ENCODE measurements at regions not wholly inside any gene's neighbourhood (a gene's known extent, or its start where the extent isn't known, plus 50 kb on each side); places are given as distances from the start of the nearest gene placed in this dataset.
"Not testable (repeated sequence)": the region's sequence is repeated elsewhere in the genome, so short reads cannot be mapped to it uniquely, and the experiment has no call there.

DNA sequence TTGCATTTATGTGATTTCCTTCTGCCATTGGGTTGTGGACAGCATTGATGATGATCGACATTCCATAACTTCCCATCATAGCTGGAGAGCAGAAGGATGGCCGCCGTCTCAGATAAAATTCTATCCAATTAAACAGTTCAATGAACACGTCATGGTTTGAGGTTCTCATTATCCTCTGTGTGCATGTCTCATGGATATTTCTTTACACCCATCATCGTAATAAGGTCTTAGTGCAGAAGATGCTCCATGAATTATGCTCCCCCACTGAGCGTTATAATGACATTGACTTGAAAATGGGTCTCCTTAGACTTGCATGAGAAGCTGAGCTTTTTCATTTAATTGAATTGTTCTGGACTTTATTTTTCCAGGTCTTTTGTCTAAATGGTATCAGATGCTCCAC, 92.1 kb downstream of the TRIM42 start:
- TF ChIP-seq, protein P1, sequence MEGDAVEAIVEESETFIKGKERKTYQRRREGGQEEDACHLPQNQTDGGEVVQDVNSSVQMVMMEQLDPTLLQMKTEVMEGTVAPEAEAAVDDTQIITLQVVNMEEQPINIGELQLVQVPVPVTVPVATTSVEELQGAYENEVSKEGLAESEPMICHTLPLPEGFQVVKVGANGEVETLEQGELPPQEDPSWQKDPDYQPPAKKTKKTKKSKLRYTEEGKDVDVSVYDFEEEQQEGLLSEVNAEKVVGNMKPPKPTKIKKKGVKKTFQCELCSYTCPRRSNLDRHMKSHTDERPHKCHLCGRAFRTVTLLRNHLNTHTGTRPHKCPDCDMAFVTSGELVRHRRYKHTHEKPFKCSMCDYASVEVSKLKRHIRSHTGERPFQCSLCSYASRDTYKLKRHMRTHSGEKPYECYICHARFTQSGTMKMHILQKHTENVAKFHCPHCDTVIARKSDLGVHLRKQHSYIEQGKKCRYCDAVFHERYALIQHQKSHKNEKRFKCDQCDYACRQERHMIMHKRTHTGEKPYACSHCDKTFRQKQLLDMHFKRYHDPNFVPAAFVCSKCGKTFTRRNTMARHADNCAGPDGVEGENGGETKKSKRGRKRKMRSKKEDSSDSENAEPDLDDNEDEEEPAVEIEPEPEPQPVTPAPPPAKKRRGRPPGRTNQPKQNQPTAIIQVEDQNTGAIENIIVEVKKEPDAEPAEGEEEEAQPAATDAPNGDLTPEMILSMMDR (IDR thresholded peaks at IDR 0.05; ENCODE audit: insufficient read depth, low read depth, low read length, missing control alignments) = no peak
- H3K4me3 ChIP-seq (ENCODE audit: low read length) = no peak overlapping the region
- no peak for DNase-seq (ENCODE audit: low read depth)

DNA sequence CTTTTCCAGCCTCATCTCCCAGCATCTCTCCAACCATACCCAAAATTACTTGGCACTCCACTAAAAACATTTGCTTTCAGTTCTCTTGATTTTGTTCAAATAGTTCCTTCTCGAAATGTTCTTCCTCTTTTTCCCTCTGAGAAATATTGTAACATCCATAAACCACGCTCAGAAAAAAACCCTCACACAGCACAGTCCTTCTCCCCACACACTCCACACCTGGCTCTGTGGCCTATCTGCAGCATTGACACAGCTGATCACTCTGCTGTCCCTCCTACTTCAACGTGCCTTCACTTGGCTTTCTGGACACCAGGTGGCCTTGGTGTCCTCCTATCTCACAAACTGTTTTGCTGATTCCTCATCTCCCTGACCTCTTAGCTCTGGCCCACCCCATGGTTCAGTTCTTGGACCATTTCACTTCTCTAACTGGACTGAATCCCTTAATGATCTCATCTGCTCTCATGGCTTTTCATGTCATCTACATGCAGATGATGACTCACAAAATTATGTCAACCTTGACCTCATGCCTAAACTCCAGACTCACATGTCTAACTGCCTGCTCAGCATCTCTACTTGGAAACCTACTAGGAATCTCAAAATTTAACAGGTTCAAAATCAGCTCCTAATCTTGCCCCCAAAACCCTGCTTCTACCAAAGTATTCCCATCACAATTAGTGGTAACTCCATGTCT, 93.3 kb downstream of the TRIM42 start:
- TF ChIP-seq, protein P1 (IDR thresholded peaks at IDR 0.05; ENCODE audit: insufficient read depth, low read depth, low read length, missing control alignments) = no peak
- DNase-seq (ENCODE audit: low read depth) = peak; percentile 13

DNA sequence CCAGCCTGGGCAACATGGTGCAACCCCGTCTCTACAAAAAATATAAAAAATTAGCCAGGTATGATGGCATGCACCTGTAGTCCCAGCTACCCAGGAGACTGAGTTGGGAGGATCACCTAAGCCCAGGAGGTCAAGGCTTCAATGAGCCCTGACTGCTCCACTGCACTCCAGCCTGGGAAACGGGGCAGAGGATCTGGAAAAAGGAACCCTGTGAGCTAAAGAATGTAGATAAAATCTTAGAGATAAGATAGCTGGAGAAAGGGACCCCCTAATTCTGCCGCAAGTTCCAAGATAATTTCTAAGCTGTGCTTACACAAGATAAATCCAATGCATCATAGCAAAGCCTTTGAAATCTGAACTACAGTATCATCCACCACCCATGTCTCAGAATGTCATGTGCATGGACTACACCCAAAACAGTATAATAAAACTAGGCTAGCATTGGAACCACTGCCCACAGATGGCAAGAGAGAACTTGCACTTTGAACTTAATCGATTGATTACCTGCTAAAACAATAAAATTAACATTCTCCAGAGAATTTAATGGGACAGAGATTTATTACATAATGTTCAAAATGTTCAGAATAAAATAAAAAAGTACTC, 99.9 kb downstream of the TRIM42 start:
- TF ChIP-seq, protein P1 (IDR thresholded peaks at IDR 0.05; ENCODE audit: insufficient read depth, low read depth, low read length, missing control alignments) = no peak
- no peak for DNase-seq (ENCODE audit: low read depth)
- no peak overlapping the region for H3K4me3 ChIP-seq (ENCODE audit: low read length)

More for the DNA sequence above, 93.3 kb downstream of the TRIM42 start:
- H3K4me3 ChIP-seq (ENCODE audit: low read length) = no peak overlapping the region

DNA sequence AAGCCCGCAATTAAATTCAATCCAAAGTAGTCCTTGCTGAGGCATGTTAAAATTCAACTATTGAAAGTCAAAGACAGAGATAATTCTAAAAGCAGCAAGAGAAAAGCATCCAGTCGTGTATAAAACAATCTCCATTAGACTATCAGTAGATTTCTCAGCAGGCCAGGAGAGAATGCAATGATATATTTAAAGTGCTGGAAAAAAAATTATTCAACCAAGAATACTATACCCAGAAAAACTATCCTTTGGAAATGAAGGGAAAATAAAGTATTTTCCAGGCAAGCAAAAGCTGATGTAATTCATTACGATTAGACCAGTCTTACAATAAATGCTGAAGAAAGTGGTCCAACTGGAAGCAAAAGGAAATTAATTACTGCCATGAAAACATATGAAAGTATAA, 113.5 kb downstream of the TRIM42 start:
- no peak for DNase-seq (ENCODE audit: low read depth)
- no peak overlapping the region for H3K4me3 ChIP-seq (ENCODE audit: low read length)
- TF ChIP-seq, protein P1 (IDR thresholded peaks at IDR 0.05; ENCODE audit: insufficient read depth, low read depth, low read length, missing control alignments) = no peak

DNA sequence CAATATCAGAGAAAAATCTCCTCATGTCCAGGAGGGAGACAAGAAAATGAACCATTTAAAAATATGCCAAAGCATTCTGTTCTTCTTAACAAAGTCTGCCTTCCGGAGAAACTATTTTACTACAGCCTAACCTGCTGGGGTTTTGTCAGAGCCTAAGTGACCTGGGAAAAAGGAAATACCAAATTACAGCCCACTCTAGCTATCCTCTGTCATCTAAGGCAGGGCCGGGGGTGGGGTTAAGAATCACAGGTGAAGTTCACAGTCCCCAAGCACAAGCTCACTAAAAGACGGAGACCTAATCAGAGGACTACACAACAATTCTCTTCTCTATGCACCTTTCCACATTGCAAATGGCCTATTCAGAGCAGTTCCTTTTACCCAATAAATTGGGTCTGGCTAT, 116.6 kb downstream of the TRIM42 start:
- no peak for DNase-seq (ENCODE audit: low read depth)
- no peak overlapping the region for H3K4me3 ChIP-seq (ENCODE audit: low read length)
- TF ChIP-seq, protein P1 (IDR thresholded peaks at IDR 0.05; ENCODE audit: insufficient read depth, low read depth, low read length, missing control alignments) = no peak

DNA sequence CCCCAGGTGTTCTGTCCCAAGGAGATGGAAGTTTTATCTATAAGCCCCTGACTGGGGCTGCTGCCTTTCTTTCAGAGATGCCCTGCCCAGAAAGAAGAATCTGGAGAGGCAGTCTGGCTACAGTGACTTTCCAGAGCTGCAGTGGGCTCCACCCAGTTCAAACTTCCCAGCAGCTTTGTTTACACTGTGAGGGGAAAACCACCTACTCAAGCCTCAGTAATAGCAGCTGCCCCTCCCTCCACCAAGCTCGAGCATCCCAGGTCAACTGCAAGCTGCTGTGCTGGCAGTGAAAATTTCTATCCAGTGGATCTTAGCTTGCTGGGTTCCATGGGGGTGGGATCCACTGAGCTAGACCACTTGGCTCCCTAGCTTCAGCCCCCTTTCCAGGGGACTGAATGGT, 125.0 kb downstream of the TRIM42 start:
- not testable (repeated sequence) for DNase-seq (ENCODE audit: low read depth); H3K4me3 ChIP-seq (ENCODE audit: low read length)

DNA sequence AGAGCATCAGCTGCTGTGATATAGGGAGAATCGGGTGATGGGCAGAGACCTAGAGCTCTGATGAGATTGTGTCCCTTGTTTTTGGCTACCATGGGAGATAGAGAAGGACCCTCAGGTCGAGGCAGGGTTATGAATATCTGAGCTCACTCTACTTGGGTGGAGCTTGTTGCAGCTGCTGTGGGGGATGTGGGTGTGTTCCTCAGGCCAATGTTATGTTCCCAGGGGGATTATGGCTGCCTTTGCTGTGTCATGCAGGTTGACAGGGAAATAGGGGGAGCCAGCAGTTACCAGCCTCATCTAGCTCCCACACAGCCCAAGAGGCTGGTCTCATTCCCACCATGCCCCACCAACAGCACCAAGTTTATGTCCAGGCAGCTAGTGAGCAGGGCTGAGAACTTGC, 131.5 kb downstream of the TRIM42 start:
- H3K4me3 ChIP-seq (ENCODE audit: low read length) = no peak overlapping the region
- no peak for DNase-seq (ENCODE audit: low read depth)
- TF ChIP-seq, protein P1 (IDR thresholded peaks at IDR 0.05; ENCODE audit: insufficient read depth, low read depth, low read length, missing control alignments) = no peak

Measured in epithelial cell of esophagus (primary cell).